Astrocyte (in vitro differentiated cells and primary cell): ENCODE measurements at regions not wholly inside any gene's neighbourhood (a gene's known extent, or its start where the extent isn't known, plus 50 kb on each side); places are given as distances from the start of the nearest gene placed in this dataset.
"Not testable (repeated sequence)": the region's sequence is repeated elsewhere in the genome, so short reads cannot be mapped to it uniquely, and the experiment has no call there.

Experiments used
- DNase-seq: peaks from one replicate; pipeline ENCODE4 v3.0.0-alpha.2; 2010; ENCODE audit warnings: low read depth
- FAIRE-seq: peaks from 2 replicates; lab custom pipeline; 2011; peaks lifted over from hg19 to GRCh38; lab: Jason Lieb, UNC
- H2AFZ ChIP-seq: 2 replicates; pipeline ENCODE4 v1.6.0; 2012; ENCODE audit warnings: low read depth, low read length, inconsistent platforms
- H3K27ac ChIP-seq: 2 replicates; pipeline ENCODE4 v1.5.1; 2011; ENCODE audit warnings: low read depth, low read length, inconsistent platforms
- H3K27me3 ChIP-seq: 2 replicates; pipeline ENCODE4 v1.6.0; 2011; ENCODE audit warnings: low read length, inconsistent platforms; ENCODE audit not compliant: insufficient read depth
- H3K36me3 ChIP-seq: 2 replicates; pipeline ENCODE4 v1.5.1; 2011; ENCODE audit warnings: low read length, inconsistent platforms; ENCODE audit not compliant: insufficient read depth
- H3K4me1 ChIP-seq: 2 replicates; pipeline ENCODE4 v1.5.1; 2011; ENCODE audit warnings: low read length, inconsistent platforms; ENCODE audit not compliant: insufficient read depth
- H3K4me2 ChIP-seq: 2 replicates; pipeline ENCODE4 v1.6.0; 2012; ENCODE audit warnings: low read length, inconsistent platforms
- H3K4me3 ChIP-seq: 2 replicates; pipeline ENCODE4 v1.5.1; 2011; ENCODE audit warnings: low read depth, mild to moderate bottlenecking, low read length, inconsistent platforms; ENCODE audit not compliant: insufficient read depth
- H3K79me2 ChIP-seq: 2 replicates; pipeline ENCODE4 v1.6.0; 2012; ENCODE audit warnings: mild to moderate bottlenecking, low read length, inconsistent platforms; ENCODE audit not compliant: insufficient read depth
- H3K9ac ChIP-seq: 2 replicates; pipeline ENCODE4 v1.6.0; 2012; ENCODE audit warnings: mild to moderate bottlenecking, low read length, inconsistent platforms
- H3K9me3 ChIP-seq: 2 replicates; pipeline ENCODE4 v1.5.1; 2012; ENCODE audit warnings: low read depth, mild to moderate bottlenecking, low read length, inconsistent platforms; ENCODE audit not compliant: insufficient read depth
- H4K20me1 ChIP-seq: 2 replicates; pipeline ENCODE4 v1.6.0; 2012; ENCODE audit warnings: low read length, inconsistent platforms; ENCODE audit not compliant: insufficient read depth
- H3K27ac Mint-ChIP-seq: one replicate; pipeline ENCODE4 v1.8.0; 2021; ENCODE audit warnings: mild to moderate bottlenecking, mixed read lengths; ENCODE audit not compliant: unreplicated experiment
- H3K27me3 Mint-ChIP-seq: one replicate; pipeline ENCODE4 v1.8.0; 2021; ENCODE audit warnings: low read depth, mixed read lengths; ENCODE audit not compliant: unreplicated experiment
- H3K36me3 Mint-ChIP-seq: one replicate; pipeline ENCODE4 v1.8.0; 2021; ENCODE audit warnings: low read depth, mixed read lengths; ENCODE audit not compliant: unreplicated experiment
- H3K4me1 Mint-ChIP-seq: one replicate; pipeline ENCODE4 v1.8.0; 2021; ENCODE audit warnings: low read depth, mixed read lengths; ENCODE audit not compliant: unreplicated experiment
- H3K4me3 Mint-ChIP-seq: one replicate; pipeline ENCODE4 v1.8.0; 2021; ENCODE audit warnings: mild to moderate bottlenecking, moderate library complexity, mixed read lengths; ENCODE audit not compliant: unreplicated experiment
- H3K9me3 Mint-ChIP-seq: one replicate; pipeline ENCODE4 v1.8.0; 2021; ENCODE audit warnings: mild to moderate bottlenecking, mixed read lengths; ENCODE audit not compliant: unreplicated experiment
- CTCF ChIP-seq: IDR thresholded peaks from 2 replicates; pipeline ENCODE4 v1.5.1; 2011; ENCODE audit warnings: low read depth, mild to moderate bottlenecking, inconsistent platforms, low read length, moderate library complexity; ENCODE audit not compliant: insufficient read depth
- EZH2 ChIP-seq: IDR thresholded peaks from 2 replicates; pipeline ENCODE4 v1.6.1; 2012; ENCODE audit warnings: mild to moderate bottlenecking, low read length, inconsistent platforms; ENCODE audit not compliant: insufficient read depth

GRCh38 chr4:73329300-73329699, 70.7 kb upstream of the ANKRD17 start:
- H3K9me3 ChIP-seq = no peaks in the 10 kb centered on the region
- Mint-ChIP-seq H3K4me1 (peaks cover 2% of the 10 kb centered on the region), H3K36me3 (no peaks in the 10 kb centered on the region), H3K9me3 (peaks cover 12% of the 10 kb centered on the region), H3K27me3 (no peaks in the 10 kb centered on the region), H3K27ac (no peak overlapping the region), H3K4me3 (no peak overlapping the region)
- H3K79me2 ChIP-seq = no peaks in the 10 kb centered on the region
- no peaks in the 10 kb centered on the region for H3K27me3 ChIP-seq
- H3K4me3 ChIP-seq = no peak overlapping the region
- no peak overlapping the region for H3K9ac ChIP-seq
- H3K27ac ChIP-seq = no peak overlapping the region
- no peak for FAIRE-seq
- H3K36me3 ChIP-seq = no peaks in the 10 kb centered on the region
- DNase-seq = no peak
- TF ChIP-seq EZH2 (no peak), CTCF (no peak)
- H3K4me1 ChIP-seq = no peaks in the 10 kb centered on the region
- H3K4me2 ChIP-seq = no peak overlapping the region
- no peak overlapping the region for H2AFZ ChIP-seq
- no peaks in the 10 kb centered on the region for H4K20me1 ChIP-seq

GRCh38 chr4:73325776-73326175, 67.2 kb upstream of the ANKRD17 start:
- not testable (repeated sequence) for H2AFZ ChIP-seq, DNase-seq, H3K79me2 ChIP-seq, H3K4me3 Mint-ChIP-seq, H3K27ac Mint-ChIP-seq, H3K9me3 ChIP-seq, FAIRE-seq, H3K4me1 ChIP-seq, H3K27ac ChIP-seq, H3K9ac ChIP-seq, H3K27me3 Mint-ChIP-seq, H4K20me1 ChIP-seq, H3K36me3 Mint-ChIP-seq, H3K36me3 ChIP-seq, H3K27me3 ChIP-seq, H3K4me3 ChIP-seq, H3K4me2 ChIP-seq, H3K4me1 Mint-ChIP-seq
- H3K9me3 Mint-ChIP-seq = peaks cover 31% of the 10 kb centered on the region

- no peak for FAIRE-seq
- Mint-ChIP-seq H3K27ac (no peak overlapping the region), H3K27me3 (no peaks in the 10 kb centered on the region), H3K9me3 (peaks cover 22% of the 10 kb centered on the region), H3K36me3 (peaks cover 7% of the 10 kb centered on the region), H3K4me3 (no peak overlapping the region), H3K4me1 (no peaks in the 10 kb centered on the region)
- Histone ChIP-seq H2AFZ (no peak overlapping the region), H3K4me1 (no peaks in the 10 kb centered on the region), H3K79me2 (no peaks in the 10 kb centered on the region), H3K9me3 (no peaks in the 10 kb centered on the region), H3K36me3 (no peaks in the 10 kb centered on the region), H4K20me1 (no peaks in the 10 kb centered on the region), H3K4me3 (no peak overlapping the region), H3K4me2 (no peak overlapping the region), H3K9ac (no peak overlapping the region), H3K27ac (no peak overlapping the region), H3K27me3 (no peaks in the 10 kb centered on the region)
- TF ChIP-seq EZH2 (no peak), CTCF (no peak)
- no peak for DNase-seq
Measured at GRCh38 chr4:73317092-73317491, 58.5 kb upstream of the ANKRD17 start.
